Smooth muscle cell of the brain vasculature (primary cell): ENCODE measurements at regions not wholly inside any gene's neighbourhood (a gene's known extent, or its start where the extent isn't known, plus 50 kb on each side); places are given as distances from the start of the nearest gene placed in this dataset.

Experiments used
- DNase-seq: peaks from one replicate; pipeline ENCODE4 v3.0.0-alpha.2; 2012; ENCODE audit warnings: low read depth, low spot score

GRCh38 chr14:100399052-100399849 lies 76.1 kb downstream of the SLC25A47 start:
- DNase-seq = no peak

GRCh38 chr14:100400115-100400514 lies 77.0 kb downstream of the SLC25A47 start:
- no peak for DNase-seq

- no peak for DNase-seq
These were observed 78.0 kb downstream of the SLC25A47 start for GRCh38 chr14:100401031-100401692.

- no peak for DNase-seq
These were observed 78.7 kb downstream of the SLC25A47 start for GRCh38 chr14:100401792-100402191.

GRCh38 chr14:100402631-100403030 lies 79.5 kb downstream of the SLC25A47 start:
- DNase-seq = no peak

GRCh38 chr14:100403105-100403504 lies 80.0 kb downstream of the SLC25A47 start:
- DNase-seq = no peak

- DNase-seq = no peak
These were observed 80.7 kb downstream of the SLC25A47 start for GRCh38 chr14:100403802-100404365.

GRCh38 chr14:100404419-100404818 lies 81.3 kb downstream of the SLC25A47 start:
- no peak for DNase-seq

- no peak for DNase-seq
These were observed 82.8 kb downstream of the SLC25A47 start for GRCh38 chr14:100405760-100406455.

GRCh38 chr14:100406505-100407131 lies 83.5 kb downstream of the SLC25A47 start:
- no peak for DNase-seq

GRCh38 chr14:100407376-100408102 lies 84.4 kb downstream of the SLC25A47 start:
- DNase-seq = no peak

GRCh38 chr14:100408350-100409002 lies 85.3 kb downstream of the SLC25A47 start:
- DNase-seq = no peak

- no peak for DNase-seq
These were observed 85.8 kb downstream of the SLC25A47 start for GRCh38 chr14:100409003-100409360.

GRCh38 chr14:100409651-100410050 lies 86.5 kb downstream of the SLC25A47 start:
- no peak for DNase-seq

- DNase-seq = peak; percentile 59
These were observed 87.0 kb downstream of the SLC25A47 start for GRCh38 chr14:100410056-100410565.

GRCh38 chr14:100413699-100414098 lies 90.6 kb downstream of the SLC25A47 start:
- DNase-seq = no peak

- DNase-seq = no peak
These were observed 92.1 kb downstream of the SLC25A47 start for GRCh38 chr14:100415226-100415625.

GRCh38 chr14:100416081-100416680 lies 93.0 kb downstream of the SLC25A47 start:
- DNase-seq = no peak

GRCh38 chr14:100416921-100417860 lies 94.1 kb downstream of the SLC25A47 start:
- DNase-seq = peak; percentile 77
